Gastrocnemius medialis (tissue), 4 donors: ENCODE measurements at regions not wholly inside any gene's neighbourhood (a gene's known extent, or its start where the extent isn't known, plus 50 kb on each side); places are given as distances from the start of the nearest gene placed in this dataset.

ENCODE experiments used
- POLR2A ChIP-seq, 2 donors: fragments of 450-650 bp; IDR thresholded peaks; one replicate each; pipeline ENCODE4 v1.6.1; 2017; ENCODE audit warnings: antibody characterized with exemption in 2 of 2, mild to moderate bottlenecking in 2 of 2, moderate library complexity in 2 of 2
- TF ChIP-seq, protein P1 (sequence below), 5 experiments: fragments of 450-650 bp in 3 of 5; fragments of 200-600 bp in 2 of 5; sonication (generic) in 2 of 5; IDR thresholded peaks in 4 of 5; conservative IDR thresholded peaks in 1 of 5; 1 replicate in 4 of 5; 2 replicates in 1 of 5; pipeline ENCODE4 v1.5.1; 2016 to 2019; ENCODE audit warnings: antibody characterized with exemption in 5 of 5, mild to moderate bottlenecking in 3 of 5, moderate library complexity in 3 of 5

DNA sequence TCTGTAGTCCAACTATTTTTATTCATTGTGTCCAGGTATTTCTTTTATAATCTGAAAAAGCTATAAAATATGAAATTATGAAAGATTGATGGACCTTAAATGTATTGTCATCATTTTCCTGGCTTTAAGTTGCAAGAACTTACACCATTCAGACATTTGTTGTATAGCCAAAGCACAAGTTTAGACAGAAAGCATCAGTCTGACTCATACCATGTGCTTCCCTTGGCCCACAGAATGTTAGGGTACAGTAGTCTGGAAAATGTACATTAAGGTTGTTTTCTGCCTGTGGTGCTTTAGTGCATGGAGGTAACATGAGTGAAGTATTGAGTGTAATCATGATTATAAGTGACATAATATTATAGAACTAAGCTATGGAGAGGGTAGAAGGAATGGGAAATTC lies 1002.5 kb downstream of the BCL11B start:
- TF ChIP-seq, protein P1, sequence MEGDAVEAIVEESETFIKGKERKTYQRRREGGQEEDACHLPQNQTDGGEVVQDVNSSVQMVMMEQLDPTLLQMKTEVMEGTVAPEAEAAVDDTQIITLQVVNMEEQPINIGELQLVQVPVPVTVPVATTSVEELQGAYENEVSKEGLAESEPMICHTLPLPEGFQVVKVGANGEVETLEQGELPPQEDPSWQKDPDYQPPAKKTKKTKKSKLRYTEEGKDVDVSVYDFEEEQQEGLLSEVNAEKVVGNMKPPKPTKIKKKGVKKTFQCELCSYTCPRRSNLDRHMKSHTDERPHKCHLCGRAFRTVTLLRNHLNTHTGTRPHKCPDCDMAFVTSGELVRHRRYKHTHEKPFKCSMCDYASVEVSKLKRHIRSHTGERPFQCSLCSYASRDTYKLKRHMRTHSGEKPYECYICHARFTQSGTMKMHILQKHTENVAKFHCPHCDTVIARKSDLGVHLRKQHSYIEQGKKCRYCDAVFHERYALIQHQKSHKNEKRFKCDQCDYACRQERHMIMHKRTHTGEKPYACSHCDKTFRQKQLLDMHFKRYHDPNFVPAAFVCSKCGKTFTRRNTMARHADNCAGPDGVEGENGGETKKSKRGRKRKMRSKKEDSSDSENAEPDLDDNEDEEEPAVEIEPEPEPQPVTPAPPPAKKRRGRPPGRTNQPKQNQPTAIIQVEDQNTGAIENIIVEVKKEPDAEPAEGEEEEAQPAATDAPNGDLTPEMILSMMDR (IDR thresholded peaks at IDR 0.05 in 4 of 5, conservative IDR thresholded peaks at IDR 0.05 in 1 of 5): no peak
- TF ChIP-seq POLR2A (IDR thresholded peaks at IDR 0.05): no peak
